ENCODE measurements at regions not wholly inside any gene's neighbourhood (a gene's known extent, or its start where the extent isn't known, plus 50 kb on each side); places are given as distances from the start of the nearest gene placed in this dataset.

DNA sequence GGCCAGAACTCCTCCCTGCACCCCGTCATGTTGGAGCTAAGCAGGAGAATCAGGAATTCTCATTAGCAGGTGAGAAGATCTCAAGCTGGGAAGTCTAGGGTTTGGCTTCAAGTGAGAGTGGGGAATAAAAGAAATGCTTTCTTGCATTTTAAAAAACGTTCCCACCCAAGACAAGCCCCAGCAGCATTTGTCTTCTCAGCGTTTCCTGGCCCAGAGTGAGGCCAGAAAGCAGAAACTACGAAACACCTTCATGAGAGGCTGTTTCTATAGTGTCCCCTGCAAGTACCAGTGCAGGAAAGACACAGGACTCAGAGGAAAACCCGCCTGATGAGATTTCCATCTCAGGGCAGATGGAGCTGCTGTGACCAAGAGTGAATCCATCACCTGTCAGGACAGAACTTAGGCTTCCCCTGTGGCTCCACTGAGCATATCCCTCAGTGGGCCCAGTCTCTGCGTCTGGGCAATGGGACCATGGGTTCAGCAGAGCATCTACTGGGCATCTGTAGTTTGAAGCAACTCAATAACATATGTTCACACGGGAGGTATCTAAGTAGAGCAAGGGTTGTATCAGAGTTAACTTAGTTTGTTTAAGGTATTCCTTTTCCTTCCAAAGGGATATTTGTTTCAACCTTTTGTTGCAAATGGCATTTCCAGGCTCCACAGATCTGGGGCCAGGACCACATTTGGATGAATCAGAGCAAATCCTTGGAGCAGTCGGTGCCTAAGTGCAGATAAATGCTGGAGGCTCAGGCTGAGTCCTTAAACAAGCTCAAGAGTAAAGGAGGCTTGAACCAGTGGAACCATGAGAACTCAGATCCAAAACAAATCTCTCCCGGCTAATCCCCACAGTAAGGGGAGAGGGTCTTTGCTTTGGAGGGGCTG, 548.3 kb downstream of the MIAT start:
- TF ChIP-seq, protein P1, sequence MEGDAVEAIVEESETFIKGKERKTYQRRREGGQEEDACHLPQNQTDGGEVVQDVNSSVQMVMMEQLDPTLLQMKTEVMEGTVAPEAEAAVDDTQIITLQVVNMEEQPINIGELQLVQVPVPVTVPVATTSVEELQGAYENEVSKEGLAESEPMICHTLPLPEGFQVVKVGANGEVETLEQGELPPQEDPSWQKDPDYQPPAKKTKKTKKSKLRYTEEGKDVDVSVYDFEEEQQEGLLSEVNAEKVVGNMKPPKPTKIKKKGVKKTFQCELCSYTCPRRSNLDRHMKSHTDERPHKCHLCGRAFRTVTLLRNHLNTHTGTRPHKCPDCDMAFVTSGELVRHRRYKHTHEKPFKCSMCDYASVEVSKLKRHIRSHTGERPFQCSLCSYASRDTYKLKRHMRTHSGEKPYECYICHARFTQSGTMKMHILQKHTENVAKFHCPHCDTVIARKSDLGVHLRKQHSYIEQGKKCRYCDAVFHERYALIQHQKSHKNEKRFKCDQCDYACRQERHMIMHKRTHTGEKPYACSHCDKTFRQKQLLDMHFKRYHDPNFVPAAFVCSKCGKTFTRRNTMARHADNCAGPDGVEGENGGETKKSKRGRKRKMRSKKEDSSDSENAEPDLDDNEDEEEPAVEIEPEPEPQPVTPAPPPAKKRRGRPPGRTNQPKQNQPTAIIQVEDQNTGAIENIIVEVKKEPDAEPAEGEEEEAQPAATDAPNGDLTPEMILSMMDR (IDR thresholded peaks at IDR 0.05) = no peak
- no peak for TF ChIP-seq POLR2AphosphoS5 (IDR thresholded peaks at IDR 0.05)
- TF ChIP-seq POLR2A (IDR thresholded peaks at IDR 0.05) = no peak

Measured in suprapubic skin (tissue), 4 donors.